ENCODE measurements at regions not wholly inside any gene's neighbourhood (a gene's known extent, or its start where the extent isn't known, plus 50 kb on each side); places are given as distances from the start of the nearest gene placed in this dataset.

GRCh38 chr13:50701469-50701868 lies 142.0 kb downstream of the DLEU7 start:
- DNase-seq, result no peak
- Histone ChIP-seq H3K36me3 (no peaks in the 10 kb centered on the region), H3K27me3 (no peaks in the 10 kb centered on the region), H3K4me3 (no peak overlapping the region), H3K9ac (ENCODE audit: low read depth in 2 of 2, low read length in 2 of 2) (no peak overlapping the region), H3K9me3 (no peaks in the 10 kb centered on the region), H3K4me1 (no peaks in the 10 kb centered on the region), H3K27ac (no peak overlapping the region)
- no peak for TF ChIP-seq CTCF (IDR thresholded peaks at IDR 0.05)
- intact Hi-C loops (cut with DNase I), result no loop called here

- Histone ChIP-seq H3K36me3 (no peaks in the 10 kb centered on the region), H3K9me3 (no peaks in the 10 kb centered on the region), H3K27ac (no peak overlapping the region), H3K4me1 (no peaks in the 10 kb centered on the region), H3K27me3 (no peaks in the 10 kb centered on the region), H3K9ac (ENCODE audit: low read depth in 2 of 2, low read length in 2 of 2) (no peak overlapping the region), H3K4me3 (no peak overlapping the region)
- intact Hi-C loops (cut with DNase I), result no loop called here
- no peak for TF ChIP-seq CTCF (IDR thresholded peaks at IDR 0.05)
- no peak for DNase-seq
Measured at GRCh38 chr13:50706505-50706904, 137.0 kb downstream of the DLEU7 start.

DNA sequence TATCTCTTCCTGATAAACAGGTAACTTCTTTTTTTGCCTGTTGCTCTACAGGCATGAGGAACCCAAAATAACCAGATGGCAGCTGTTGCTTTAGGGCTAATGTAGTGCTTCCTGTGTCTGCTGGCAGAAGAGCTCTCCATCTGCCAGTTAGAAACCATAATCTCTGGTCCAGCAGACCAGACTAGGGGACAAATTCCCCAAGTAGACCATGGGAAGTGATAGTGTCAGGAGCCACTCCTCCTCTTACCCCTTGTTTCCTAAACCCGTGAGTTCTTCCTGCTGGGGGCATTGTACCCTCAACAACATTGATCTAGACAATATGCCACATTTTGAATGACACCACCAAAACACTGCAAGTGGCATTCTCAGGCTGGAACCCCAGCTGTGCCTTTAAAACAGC lies 135.9 kb downstream of the DLEU7 start:
- no peak for TF ChIP-seq CTCF (IDR thresholded peaks at IDR 0.05)
- Histone ChIP-seq H3K9ac (ENCODE audit: low read depth in 2 of 2, low read length in 2 of 2) (no peak overlapping the region), H3K4me1 (no peaks in the 10 kb centered on the region), H3K36me3 (no peaks in the 10 kb centered on the region), H3K27me3 (no peaks in the 10 kb centered on the region), H3K27ac (no peak overlapping the region), H3K9me3 (no peaks in the 10 kb centered on the region), H3K4me3 (no peak overlapping the region)
- no peak for DNase-seq
- intact Hi-C loops (cut with DNase I), result no loop called here

GRCh38 chr13:50708461-50708860 lies 135.0 kb downstream of the DLEU7 start:
- H3K4me3 ChIP-seq, result no peak overlapping the region
- no peak overlapping the region for H3K9ac ChIP-seq (ENCODE audit: low read depth in 2 of 2, low read length in 2 of 2)
- DNase-seq, result no peak
- no peaks in the 10 kb centered on the region for H3K4me1 ChIP-seq
- no peak overlapping the region for H3K27ac ChIP-seq
- intact Hi-C loops (cut with DNase I), result no loop called here
- H3K9me3 ChIP-seq, result no peaks in the 10 kb centered on the region
- H3K27me3 ChIP-seq, result no peaks in the 10 kb centered on the region
- no peak for TF ChIP-seq CTCF (IDR thresholded peaks at IDR 0.05)
- H3K36me3 ChIP-seq, result no peaks in the 10 kb centered on the region

DNA sequence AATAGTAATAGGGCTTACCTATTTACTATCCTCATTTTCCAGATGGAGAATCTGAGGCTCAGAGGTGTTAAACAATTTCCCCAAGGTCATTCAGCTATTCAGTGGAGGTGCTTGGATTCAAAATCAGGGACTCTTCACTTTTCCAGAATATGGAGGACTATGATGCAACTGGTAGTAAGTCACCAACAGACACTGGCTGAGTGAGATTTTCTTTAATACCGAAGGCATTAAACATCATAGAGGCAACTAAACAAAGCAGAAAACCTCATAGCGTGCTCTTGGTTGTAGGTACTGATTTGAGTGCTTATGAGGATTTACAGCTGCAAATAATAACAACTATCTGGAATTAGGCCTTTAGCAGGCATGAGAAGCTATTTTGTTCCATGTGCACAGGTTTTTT lies 134.4 kb downstream of the DLEU7 start:
- no peak for DNase-seq
- H3K27ac ChIP-seq, result no peak overlapping the region
- no peak for TF ChIP-seq CTCF (IDR thresholded peaks at IDR 0.05)
- intact Hi-C loops (cut with DNase I), result no loop called here
- H3K4me1 ChIP-seq, result no peaks in the 10 kb centered on the region
- H3K9me3 ChIP-seq, result no peaks in the 10 kb centered on the region
- no peaks in the 10 kb centered on the region for H3K36me3 ChIP-seq
- no peak overlapping the region for H3K4me3 ChIP-seq
- no peak overlapping the region for H3K9ac ChIP-seq (ENCODE audit: low read depth in 2 of 2, low read length in 2 of 2)
- no peaks in the 10 kb centered on the region for H3K27me3 ChIP-seq

All from colonic mucosa (tissue), 4 donors.